Hepatocyte (in vitro differentiated cells): ENCODE measurements at regions not wholly inside any gene's neighbourhood (a gene's known extent, or its start where the extent isn't known, plus 50 kb on each side); places are given as distances from the start of the nearest gene placed in this dataset.

ENCODE experiments used
- CTCF ChIP-seq: fragments of 200-600 bp; sonication (generic); IDR thresholded peaks from 2 replicates; pipeline ENCODE4 v1.5.1; 2016; ENCODE audit warnings: antibody characterized with exemption, mild to moderate bottlenecking; ENCODE audit not compliant: poor library complexity
- EZH2 ChIP-seq: fragments of 200-600 bp; sonication (generic); IDR thresholded peaks from 2 replicates; pipeline ENCODE4 v1.6.1; 2016; ENCODE audit warnings: antibody characterized with exemption, mild to moderate bottlenecking, borderline replicate concordance
- EZH2phosphoT487 ChIP-seq: fragments of 200-600 bp; sonication (generic); IDR thresholded peaks from one replicate; pipeline ENCODE4 v1.6.1; 2018; ENCODE audit warnings: antibody characterized with exemption, mild to moderate bottlenecking, low read depth, moderate library complexity; ENCODE audit not compliant: unreplicated experiment, severe bottlenecking

GRCh38 chr11:24386546-24387397 lies 110.1 kb upstream of the LUZP2 start:
- no peak for TF ChIP-seq EZH2
- TF ChIP-seq CTCF = peak; percentile 57
- no peak for TF ChIP-seq EZH2phosphoT487
